Fibroblast of lung (primary cell): ENCODE measurements at regions not wholly inside any gene's neighbourhood (a gene's known extent, or its start where the extent isn't known, plus 50 kb on each side); places are given as distances from the start of the nearest gene placed in this dataset.
A peak's percentile ranks its signal among the peaks of the same experiment; 100 is the strongest.

Experiments used
- DNase-seq, 2 donors: peaks; one replicate each; pipeline versions ENCODE4 v3.0.0 to v3.0.0-alpha.2; 2010; ENCODE audit warnings: low read depth in 2 of 2
- H2AFZ ChIP-seq: 2 replicates; pipeline ENCODE4 v1.5.1; 2012; ENCODE audit warnings: low read length, control low read depth, inconsistent platforms
- H3K27ac ChIP-seq: 2 replicates; pipeline ENCODE4 v1.5.1; 2011; ENCODE audit warnings: low read length, control low read depth; ENCODE audit not compliant: insufficient read depth
- H3K27me3 ChIP-seq: 2 replicates; pipeline ENCODE4 v1.5.1; 2011; ENCODE audit warnings: mild to moderate bottlenecking, low read length; ENCODE audit not compliant: control insufficient read depth, insufficient read depth
- H3K36me3 ChIP-seq: 2 replicates; pipeline ENCODE4 v1.5.1; 2011; ENCODE audit warnings: low read length; ENCODE audit not compliant: control insufficient read depth, insufficient read depth
- H3K4me1 ChIP-seq: 2 replicates; pipeline ENCODE4 v1.5.1; 2011; ENCODE audit warnings: low read length; ENCODE audit not compliant: control insufficient read depth, insufficient read depth; ENCODE audit errors: extremely low read depth
- H3K4me2 ChIP-seq: 2 replicates; pipeline ENCODE4 v1.5.1; 2011; ENCODE audit warnings: low read length, control low read depth; ENCODE audit not compliant: insufficient read depth; ENCODE audit errors: extremely low read depth
- H3K4me3 ChIP-seq, 4 experiments: fragments of 200-600 bp in 1 of 4; sonication (generic) in 1 of 4; replicated peaks in 1 of 4; 2 replicates each; pipeline ENCODE4 v1.5.1; 2011 to 2016; ENCODE audit warnings: low read length in 4 of 4, low read depth in 3 of 4, mild to moderate bottlenecking in 3 of 4, control low read depth in 2 of 4, inconsistent platforms in 1 of 4, mixed read lengths in 1 of 4; ENCODE audit not compliant: insufficient read depth in 1 of 4; ENCODE audit errors: control extremely low read depth in 1 of 4
- H3K79me2 ChIP-seq: 2 replicates; pipeline ENCODE4 v1.5.1; 2012; ENCODE audit warnings: mild to moderate bottlenecking, low read length, inconsistent platforms; ENCODE audit not compliant: control insufficient read depth, insufficient read depth
- H3K9ac ChIP-seq: 2 replicates; pipeline ENCODE4 v1.5.1; 2011; ENCODE audit warnings: mild to moderate bottlenecking, low read length, control low read depth; ENCODE audit not compliant: insufficient read depth
- H3K9me3 ChIP-seq: 2 replicates; pipeline ENCODE4 v1.5.1; 2012; ENCODE audit warnings: low read depth, low read length; ENCODE audit not compliant: control insufficient read depth, insufficient read depth
- H4K20me1 ChIP-seq: 2 replicates; pipeline ENCODE4 v1.5.1; 2011; ENCODE audit warnings: low read length; ENCODE audit not compliant: control insufficient read depth, insufficient read depth; ENCODE audit errors: extremely low read depth
- CTCF ChIP-seq, 2 donors: IDR thresholded peaks in 1 of 2; conservative IDR thresholded peaks in 1 of 2; 1 replicate in 1 of 2; 2 replicates in 1 of 2; pipeline ENCODE4 v1.5.1; 2011 to 2012; ENCODE audit warnings: low read length in 2 of 2, control low read depth in 1 of 2, inconsistent platforms in 1 of 2, low read depth in 1 of 2, mild to moderate bottlenecking in 1 of 2
- EZH2 ChIP-seq: IDR thresholded peaks from 2 replicates; pipeline ENCODE4 v1.5.1; 2012; ENCODE audit warnings: low read length, control low read depth, mild to moderate bottlenecking; ENCODE audit errors: missing control alignments

DNA sequence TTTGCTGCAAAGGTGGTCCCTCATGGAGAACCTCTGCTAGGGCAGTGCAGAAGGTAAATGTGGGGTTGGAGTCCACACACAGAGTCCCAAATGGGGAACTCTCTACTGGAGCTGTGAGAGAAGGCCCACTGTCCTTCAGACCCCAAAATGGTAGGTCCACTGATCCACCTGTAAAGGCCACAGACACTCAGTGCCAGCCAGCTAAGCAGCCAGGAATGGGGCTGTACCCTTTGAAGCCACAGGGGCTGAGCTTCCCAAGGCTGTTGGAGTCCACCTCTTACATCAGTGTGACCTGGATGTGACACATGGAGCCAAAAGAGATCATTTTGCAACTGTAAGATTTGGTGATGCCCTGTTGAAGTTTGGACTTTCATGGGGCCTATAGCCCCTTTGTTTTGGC, 252.4 kb upstream of the GULP1 start:
- H3K79me2 ChIP-seq, result no peaks in the 10 kb centered on the region
- H3K36me3 ChIP-seq, result no peaks in the 10 kb centered on the region
- no peaks in the 10 kb centered on the region for H3K27me3 ChIP-seq
- H2AFZ ChIP-seq, result no peak overlapping the region
- H3K4me1 ChIP-seq, result no peaks in the 10 kb centered on the region
- no peak overlapping the region for H3K4me2 ChIP-seq
- TF ChIP-seq CTCF (conservative IDR thresholded peaks at IDR 0.05 in 1 of 2, IDR thresholded peaks at IDR 0.05 in 1 of 2; ENCODE audit: low read depth in 1 of 2, low read length in 2 of 2) (no peak), EZH2 (no peak)
- H4K20me1 ChIP-seq, result no peaks in the 10 kb centered on the region
- no peak for DNase-seq
- no peak overlapping the region for H3K27ac ChIP-seq
- no peak overlapping the region for H3K9ac ChIP-seq
- H3K9me3 ChIP-seq, result no peaks in the 10 kb centered on the region
- no peak overlapping the region for H3K4me3 ChIP-seq

DNA sequence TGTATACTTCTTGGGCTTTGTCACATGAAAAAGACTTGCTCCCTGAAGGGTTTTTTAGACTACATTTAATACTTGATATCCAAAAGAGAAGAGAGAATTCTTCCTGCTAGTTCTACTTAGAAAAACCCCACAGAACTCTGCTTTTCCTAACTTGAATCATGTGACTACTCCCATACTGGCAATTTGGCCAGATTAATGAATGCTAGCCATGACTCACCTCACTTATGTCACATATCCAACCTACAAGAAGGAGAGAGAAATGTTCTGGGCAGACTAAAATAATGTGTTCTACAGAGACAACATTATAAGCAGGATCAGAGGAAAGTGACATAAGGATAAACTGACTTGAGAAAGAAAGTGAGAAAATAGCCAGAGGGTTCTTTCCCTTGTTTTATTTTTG, 249.3 kb upstream of the GULP1 start:
- Histone ChIP-seq H2AFZ (peak overlapping the region; percentile 17), H3K27ac (no peak overlapping the region), H3K4me1 (no peaks in the 10 kb centered on the region), H3K27me3 (no peaks in the 10 kb centered on the region), H4K20me1 (no peaks in the 10 kb centered on the region), H3K9me3 (no peaks in the 10 kb centered on the region), H3K9ac (no peak overlapping the region), H3K36me3 (no peaks in the 10 kb centered on the region), H3K4me3 (no peak overlapping the region), H3K4me2 (no peak overlapping the region), H3K79me2 (no peaks in the 10 kb centered on the region)
- TF ChIP-seq EZH2, result no peak
- no peak for TF ChIP-seq CTCF (conservative IDR thresholded peaks at IDR 0.05 in 1 of 2, IDR thresholded peaks at IDR 0.05 in 1 of 2; ENCODE audit: low read depth in 1 of 2, low read length in 2 of 2)
- peak; percentile 80 to 87 for DNase-seq

DNA sequence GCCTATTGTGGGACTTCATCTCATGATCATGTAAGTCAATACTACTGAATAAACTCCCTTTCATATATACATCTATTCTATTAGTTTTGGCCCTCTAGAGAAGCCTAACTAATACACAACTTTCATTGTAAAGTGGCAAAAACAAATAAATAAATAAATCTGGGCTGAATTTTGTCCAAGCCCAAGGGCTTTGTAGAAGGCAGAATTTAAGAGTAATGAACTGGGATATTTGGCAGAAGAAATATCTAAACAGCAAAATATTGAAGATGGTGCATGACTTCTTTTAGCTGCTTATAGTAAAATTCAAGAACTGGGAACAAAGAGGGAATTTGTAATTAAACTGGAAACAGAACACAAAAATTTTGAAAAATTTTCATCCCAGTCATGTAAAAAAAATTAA, 246.7 kb upstream of the GULP1 start:
- no peak overlapping the region for H3K4me2 ChIP-seq
- no peaks in the 10 kb centered on the region for H3K4me1 ChIP-seq
- H4K20me1 ChIP-seq, result no peaks in the 10 kb centered on the region
- H3K4me3 ChIP-seq, result no peak overlapping the region
- TF ChIP-seq CTCF (conservative IDR thresholded peaks at IDR 0.05 in 1 of 2, IDR thresholded peaks at IDR 0.05 in 1 of 2; ENCODE audit: low read depth in 1 of 2, low read length in 2 of 2) (no peak), EZH2 (no peak)
- no peaks in the 10 kb centered on the region for H3K27me3 ChIP-seq
- H3K36me3 ChIP-seq, result no peaks in the 10 kb centered on the region
- no peak overlapping the region for H3K27ac ChIP-seq
- H3K9me3 ChIP-seq, result no peaks in the 10 kb centered on the region
- H3K9ac ChIP-seq, result no peak overlapping the region
- no peak for DNase-seq
- no peak overlapping the region for H2AFZ ChIP-seq
- H3K79me2 ChIP-seq, result no peaks in the 10 kb centered on the region
